GM21619 (cell line): ENCODE measurements at regions not wholly inside any gene's neighbourhood (a gene's known extent, or its start where the extent isn't known, plus 50 kb on each side); places are given as distances from the start of the nearest gene placed in this dataset.
"Not testable (repeated sequence)": the region's sequence is repeated elsewhere in the genome, so short reads cannot be mapped to it uniquely, and the experiment has no call there.

Experiments
- ATAC-seq: cut with Tn5 transposase; IDR thresholded peaks from one replicate; pipeline ENCODE4 v1.9.1; 2021; ENCODE audit not compliant: unreplicated experiment

DNA sequence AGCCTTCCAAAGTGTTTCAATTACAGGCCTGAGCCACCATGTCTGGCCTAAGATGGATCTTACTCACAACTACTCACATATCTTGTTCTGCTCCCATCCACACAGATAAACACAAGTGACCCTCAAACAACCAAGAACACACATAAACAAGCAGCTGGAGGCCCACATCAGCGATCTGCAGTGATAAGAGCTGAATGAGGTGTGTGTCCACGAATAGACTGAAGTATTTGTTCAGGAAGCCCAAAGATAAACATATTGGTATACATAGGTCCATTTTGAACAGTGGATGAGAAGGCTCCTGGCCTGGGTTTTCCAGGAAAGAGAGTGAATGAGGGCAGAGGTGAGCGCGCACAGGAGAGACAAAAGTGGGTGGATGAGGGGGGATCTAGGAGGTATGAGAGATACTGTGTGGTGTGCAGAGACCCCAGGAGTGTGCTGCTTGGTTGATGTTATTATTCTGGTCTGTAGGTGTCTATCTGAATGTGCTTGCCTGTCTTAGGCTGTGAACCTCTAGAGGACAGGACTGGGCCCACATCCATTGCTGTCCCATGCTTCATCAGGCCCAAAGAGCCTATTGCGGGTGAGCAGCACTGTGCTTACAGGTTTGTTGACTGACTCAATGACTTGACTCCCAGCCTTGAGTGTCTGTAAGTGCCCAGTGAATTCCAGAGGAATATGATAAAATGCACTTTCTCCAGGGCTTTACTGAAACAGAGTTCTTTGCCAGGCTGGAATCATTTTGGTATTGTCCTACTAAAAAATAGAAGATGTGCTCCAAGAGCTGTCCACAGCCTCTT, 79.9 kb upstream of the ATP1A1 start:
- no peak for ATAC-seq

DNA sequence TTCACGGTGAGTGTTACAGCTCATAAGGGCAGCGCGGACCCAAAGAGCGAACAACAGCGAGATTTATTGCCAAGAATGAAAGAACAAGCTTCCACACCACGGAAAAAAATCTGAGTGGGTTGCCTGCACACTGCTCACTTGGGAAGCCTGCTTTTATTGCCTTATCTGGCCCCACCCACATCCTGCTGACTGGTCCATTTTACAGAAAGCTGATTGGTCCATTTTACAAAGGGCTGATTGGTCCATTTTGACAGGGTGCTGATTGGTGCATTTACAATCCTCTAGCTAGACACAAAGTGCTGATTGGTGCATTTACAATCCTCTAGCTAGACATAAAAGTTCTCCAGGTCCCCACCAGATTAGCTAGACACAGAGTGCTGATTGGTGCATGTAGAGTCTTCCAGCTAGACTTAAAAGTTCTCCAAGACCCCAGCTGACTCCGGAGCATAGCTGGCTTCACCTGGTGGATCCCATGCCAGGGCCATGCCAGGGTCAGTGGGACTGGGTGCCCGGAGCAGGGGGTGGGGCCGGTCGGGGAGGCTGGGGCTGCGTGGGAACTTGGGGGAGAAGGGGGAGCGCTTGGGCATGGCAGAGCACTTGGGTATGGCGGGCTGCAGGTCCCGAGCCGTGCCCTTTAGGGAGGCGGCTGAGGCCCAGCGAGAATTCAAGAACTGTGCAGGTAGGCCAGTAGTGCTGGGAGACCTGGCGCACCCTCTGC, 75.4 kb upstream of the ATP1A1 start:
- no peak for ATAC-seq

DNA sequence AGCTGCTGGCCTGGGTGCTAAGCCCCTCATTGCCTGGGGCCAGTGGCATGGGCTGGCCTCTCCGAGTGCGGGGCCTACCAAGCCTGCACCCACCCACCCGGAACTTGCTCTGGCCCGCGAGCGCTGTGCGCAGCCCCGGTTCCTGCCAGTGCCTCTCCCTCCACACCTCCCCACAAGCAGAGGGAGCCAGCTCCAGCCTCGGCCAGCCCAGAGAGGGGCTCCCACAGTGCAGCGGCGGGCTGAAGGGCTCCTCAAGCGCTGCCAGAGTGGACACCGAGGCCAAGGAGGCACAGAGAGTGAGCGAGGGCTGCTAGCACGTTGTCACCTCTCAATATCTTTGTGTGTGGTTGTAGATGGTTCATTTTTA, 74.8 kb upstream of the ATP1A1 start:
- not testable (repeated sequence) for ATAC-seq

DNA sequence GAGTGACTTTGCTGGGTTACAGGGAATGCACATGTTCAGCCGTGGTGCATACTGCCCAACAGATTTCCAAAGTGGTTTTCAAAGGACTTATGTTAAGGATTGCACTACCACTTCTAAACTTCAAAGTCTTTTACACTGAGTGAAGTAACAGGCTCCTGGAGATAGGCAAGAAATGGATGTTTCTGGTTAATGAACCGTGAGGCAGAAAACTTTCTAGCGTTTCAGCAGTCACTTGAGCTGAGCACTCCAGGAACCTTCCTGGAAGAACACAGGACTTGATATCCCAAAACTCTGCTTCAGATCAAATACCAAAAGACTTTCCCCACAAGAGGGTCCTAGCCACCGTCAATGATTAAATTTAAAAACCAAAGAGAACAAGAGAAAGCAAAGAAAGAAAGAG, 74.3 kb upstream of the ATP1A1 start:
- no peak for ATAC-seq

DNA sequence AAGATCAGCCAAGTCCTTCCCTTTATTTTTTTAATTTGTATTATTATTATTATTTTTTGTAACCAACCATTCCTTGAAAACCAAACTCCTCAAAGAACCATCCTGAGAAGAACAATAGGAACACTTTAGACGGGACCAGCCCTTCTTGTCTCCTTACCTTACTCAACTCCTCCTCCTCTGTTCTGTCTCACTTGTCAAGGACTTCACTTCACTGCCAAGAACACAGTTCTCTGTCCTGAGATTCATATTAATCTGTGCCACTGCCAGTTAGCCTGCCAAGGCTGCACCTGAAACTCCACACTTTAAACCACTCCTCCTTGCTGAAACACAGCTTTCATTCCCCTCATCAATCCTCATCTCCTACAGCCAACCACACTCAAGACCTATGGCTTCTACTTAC, 73.8 kb upstream of the ATP1A1 start:
- no peak for ATAC-seq

DNA sequence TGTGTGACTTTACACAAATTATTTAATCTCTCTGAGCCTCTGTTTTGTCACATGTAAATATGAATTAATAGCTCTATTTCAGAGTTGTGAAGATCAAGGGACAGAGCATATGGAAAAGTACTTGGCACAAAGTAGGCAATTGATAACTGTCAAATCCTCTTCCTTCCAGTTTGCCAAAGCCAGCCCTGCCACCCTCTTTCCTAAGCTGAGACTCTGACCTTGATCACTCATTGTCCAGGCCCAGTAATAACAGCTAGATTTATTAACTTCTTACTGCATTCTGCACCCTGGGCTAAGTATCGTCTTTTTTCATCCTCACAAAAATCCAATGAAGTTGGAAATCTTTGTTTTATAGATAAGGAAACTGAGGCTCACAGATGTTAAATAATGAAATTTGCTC, 70.8 kb upstream of the ATP1A1 start:
- no peak for ATAC-seq

DNA sequence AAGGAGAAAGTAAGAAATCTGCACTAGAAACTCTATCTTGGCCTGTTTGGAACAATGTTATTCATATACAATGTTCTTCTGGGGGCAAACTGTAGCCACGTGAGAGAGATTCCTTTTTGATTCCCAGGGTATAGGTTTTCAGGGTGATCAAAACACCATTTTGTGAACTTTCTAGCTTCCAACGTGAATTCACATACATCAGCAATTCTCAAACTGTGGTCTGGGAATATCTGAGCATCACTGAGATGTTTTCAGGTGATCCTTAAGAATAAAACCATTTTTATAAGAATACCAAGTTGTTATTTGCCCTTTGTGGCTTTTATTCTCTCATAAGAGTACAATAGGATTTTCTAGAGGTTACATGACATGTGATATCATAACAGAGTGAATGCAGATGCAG, 66.9 kb upstream of the ATP1A1 start:
- no peak for ATAC-seq

DNA sequence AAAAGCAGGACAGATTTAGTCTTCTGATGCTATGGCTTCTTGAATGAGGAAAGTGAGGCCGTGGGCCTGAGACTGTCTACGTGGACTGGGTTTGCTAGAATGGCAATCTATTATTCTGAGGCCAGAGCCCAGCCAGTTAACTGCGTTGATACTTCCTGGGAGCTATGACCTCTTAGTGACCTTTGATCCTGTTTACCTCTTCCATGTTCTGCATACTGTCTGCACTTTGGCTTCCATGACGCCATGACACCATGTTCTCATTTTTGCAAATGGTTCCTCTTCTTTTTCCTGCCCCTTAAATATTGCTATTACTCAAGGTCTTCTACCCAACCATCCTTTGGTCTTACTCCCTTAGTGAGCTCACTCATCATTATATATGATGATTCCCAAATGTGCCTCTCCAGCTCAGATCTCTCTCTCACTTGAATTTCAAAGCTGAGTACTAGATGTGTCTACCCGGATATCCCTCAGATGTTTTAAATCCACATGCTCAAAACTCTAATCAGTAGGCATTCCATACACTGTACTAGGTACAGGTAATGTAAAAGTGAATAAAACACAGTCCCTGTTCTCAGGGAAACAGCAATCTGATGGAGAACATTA, 66.1 kb upstream of the ATP1A1 start:
- ATAC-seq: no peak

DNA sequence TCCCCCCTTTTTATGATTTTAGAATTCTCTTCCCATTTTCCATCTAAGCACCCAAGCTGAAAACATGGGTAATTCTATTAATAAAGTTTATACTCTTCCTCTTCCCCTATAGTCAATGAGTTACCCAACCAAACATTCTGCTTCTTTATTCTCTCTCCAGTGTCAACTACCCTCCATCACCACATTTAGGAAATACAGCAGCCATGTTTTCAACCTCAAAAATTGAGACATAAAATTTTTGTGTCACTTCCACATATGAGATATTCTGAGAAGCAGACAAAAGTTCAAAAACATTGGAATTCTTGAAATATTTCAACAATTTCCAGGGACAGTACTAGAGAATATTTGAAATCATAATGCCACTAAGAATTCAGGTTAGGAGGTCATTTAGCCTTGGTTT, 64.8 kb upstream of the ATP1A1 start:
- ATAC-seq: no peak

DNA sequence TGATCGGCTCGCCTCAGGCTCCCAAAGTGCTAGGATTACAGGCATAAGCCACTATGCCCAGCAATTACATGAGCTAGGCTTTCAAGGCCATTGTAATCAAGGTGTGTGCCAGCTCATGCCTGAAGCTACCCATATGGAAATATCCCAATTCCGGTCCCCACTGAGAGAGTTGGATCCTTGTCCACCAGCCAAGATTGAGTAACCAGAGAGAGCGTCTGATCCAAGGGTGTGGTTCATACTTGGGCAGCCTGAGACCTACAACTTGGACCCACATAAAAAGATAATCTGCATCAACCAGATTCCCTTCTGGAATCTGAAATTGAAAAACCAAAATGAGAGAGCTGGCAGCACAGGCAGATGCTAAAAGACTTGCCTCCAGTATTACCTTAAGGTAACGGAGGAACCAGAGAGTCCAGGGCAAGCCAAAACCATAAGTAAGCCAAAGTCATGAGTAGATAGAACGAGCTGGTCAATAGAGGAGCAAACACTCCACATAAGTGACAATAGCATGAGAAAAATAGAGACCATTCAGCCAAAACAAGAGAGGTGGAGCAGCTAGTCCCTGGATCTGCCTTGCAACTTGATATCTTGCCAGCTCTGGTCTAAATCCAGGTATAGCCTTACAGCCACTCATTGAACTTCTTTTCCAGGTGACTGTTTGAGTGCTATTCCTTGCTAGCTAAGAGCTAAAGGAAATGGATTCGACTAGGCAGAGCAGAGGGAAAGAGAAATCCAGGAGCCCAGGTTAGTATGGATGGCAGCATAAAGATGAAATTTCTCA, 63.8 kb upstream of the ATP1A1 start:
- no peak for ATAC-seq

DNA sequence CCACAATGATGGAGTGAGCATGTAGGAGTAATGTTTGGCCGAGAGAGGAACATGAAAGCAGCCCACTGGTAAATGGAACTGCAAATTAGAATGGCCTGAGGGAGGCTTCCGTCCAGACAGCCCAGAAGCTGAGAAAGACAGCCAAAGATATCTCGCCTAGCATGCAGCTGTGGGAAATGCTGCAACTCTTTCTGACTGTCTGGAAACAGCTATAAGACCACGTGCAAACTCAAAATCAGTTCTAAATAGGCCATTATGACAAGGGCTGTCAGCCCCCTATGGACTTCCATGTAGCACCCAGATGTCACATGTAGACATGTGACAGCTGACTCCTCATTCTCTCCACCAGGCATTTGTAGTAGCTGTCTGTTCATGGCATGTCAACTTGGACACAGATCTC, 62.9 kb upstream of the ATP1A1 start:
- ATAC-seq: no peak

DNA sequence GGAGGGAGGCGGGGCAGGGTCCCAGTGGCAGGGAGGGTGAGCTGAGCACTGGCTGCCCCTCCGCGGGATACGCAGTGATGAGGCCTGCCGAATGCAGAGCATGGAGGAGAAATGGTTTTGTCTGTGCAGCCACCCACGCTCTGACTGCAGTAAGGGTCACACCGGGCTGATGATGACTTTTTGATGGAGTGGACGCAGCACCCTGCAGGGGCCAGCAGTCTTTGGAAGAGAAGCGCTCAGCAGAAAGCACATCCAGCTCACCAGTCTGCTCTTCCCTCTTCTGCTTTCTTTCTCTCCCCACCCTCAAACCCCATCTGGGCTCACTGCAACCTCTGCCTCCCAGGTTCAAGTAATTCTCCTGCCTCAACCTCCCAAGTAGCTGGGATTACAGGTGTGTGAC, 61.9 kb upstream of the ATP1A1 start:
- no peak for ATAC-seq

DNA sequence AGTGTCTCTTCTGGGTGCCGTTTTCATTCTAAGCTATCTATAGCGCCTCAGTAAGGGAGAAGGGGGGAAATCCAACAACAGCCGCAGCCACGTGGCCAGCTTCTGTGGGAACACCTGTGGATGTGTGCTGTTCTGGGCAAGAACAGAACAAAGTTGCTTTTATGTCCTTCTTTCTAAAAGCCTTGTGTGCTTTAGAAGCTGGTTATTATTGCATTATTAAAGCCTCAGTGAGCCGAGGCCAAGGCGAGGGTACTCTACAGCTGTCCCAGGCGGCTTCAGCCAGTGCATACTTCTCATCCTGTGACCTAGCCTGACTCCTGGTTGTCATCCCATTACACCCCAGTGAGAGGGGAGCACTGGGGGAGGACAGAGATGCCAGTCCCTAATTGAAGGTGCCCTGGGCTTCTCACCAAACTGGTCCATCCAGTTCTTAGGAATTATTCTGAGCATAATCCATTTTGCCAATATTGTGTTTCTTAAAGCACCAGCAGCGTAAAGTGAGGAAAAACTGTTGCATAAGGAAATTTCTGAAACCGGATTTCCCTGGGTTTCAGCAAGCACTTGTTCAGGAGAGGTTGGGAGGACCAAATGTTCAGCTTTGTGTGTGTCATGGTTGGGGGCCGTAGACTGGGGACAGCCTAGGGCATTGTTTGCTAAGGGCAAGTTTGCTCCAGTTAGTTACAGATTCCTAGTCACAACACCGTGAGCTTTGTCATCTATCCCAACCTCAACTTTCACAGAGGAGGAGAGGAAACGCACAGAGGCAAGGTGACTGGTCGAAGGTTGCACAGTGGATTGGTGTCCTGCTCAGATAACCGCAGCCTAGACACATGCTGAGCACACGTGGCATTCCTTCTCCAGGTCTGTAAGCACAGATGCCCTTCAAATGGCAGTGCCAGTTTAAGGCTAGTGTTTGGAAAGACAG, 61.0 kb upstream of the ATP1A1 start:
- ATAC-seq: no peak

DNA sequence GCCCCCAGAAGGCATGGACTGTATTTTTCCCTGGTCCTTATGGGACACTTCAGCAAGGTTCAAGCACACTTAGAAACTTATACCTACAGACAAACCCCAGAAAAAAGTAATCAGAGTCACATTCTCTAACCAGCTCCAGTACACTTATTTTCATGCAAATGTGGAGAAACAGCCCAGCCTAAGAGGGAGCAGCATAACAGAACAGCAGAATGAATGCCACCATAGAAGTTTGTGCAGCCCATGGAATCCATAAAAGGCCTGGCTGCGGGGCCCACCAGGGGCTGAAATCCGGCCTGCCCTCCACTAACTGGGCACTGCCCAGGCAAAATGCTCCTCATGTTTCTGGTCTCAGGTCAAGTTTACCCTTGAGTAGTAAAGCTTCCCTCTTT, 60.4 kb upstream of the ATP1A1 start:
- ATAC-seq: no peak

DNA sequence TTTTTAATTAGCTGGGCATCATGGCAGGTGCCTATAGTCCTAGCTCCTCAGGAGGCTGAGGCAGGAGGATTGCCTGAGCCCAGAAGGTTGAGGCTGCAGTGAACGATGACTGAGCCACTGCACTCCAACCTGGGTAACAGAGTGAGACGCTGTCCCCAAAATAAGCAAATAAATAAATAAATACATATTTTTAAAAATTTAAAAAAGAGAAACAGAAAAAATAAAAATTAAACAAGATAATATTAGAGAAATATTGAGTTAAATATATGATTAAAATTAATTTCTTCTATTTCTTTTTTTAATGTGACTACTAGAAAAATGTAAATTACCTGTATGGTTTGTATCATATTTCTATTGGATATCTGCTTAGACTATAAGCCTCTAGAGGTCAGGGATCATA, 59.3 kb upstream of the ATP1A1 start:
- no peak for ATAC-seq

DNA sequence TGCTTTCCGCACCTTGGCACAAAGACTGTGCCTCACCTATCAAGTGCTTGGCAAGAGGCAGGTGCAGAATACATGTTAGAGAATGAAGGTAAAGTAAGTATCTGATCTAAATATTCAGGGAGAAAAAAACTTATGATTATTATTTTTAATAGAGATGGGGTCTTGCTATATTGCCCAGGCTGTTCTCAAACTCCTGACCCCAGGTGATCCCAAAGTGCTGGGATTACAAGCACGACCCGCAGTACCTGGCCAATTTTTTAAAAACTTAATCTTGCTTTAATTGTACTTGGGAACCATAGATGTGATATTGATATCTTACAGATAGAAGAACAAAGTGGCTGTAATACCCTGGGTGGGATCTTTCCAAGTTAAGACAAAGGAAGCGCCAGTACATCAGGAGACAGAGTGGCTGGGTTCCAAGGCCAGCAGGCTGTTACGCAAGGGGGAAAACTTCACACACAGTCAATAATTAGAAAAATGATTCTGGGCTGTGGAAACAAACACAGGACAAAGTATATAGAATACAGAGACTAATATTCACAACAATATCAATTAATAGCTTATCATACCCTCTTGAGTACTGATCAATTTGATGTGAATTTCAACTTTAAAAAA, 58.6 kb upstream of the ATP1A1 start:
- no peak for ATAC-seq

DNA sequence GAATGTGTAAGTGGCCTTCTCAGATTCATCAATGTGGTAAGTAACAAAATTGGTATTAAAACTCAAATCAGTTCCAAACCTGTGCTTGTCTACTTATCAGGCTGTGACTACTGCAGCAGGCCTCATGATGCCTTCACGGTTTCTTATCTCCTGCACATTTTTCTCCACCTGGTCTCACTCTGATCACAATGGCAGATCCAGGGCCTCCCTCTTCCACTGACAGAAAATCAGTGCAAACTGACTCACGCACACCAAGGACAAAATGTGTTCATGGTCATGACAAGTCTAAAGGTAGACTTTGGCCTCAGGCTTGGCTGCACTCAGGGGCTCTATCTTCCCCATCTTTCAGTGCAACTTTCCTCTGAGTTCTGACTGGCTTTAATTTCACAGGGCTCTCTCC, 56.7 kb upstream of the ATP1A1 start:
- ATAC-seq: no peak

DNA sequence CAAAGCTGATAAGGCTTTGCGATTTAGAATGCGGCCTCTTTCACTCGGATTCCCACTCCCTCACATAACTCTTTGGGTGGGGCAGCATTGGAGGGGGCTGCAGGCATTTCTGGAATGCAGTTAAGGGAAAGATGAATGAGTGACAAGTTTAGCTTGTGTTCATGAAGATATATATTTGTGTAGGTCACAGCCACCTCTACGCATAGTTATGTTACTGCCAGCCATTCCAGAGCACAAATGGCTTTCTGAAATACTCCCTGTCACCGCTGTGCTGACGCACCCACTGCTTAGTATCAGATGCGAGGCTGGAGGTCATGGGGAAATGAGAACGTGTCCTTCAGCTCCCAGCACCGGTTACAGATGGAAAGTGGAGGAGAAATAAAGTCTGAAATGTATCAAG, 54.1 kb upstream of the ATP1A1 start:
- ATAC-seq: no peak

DNA sequence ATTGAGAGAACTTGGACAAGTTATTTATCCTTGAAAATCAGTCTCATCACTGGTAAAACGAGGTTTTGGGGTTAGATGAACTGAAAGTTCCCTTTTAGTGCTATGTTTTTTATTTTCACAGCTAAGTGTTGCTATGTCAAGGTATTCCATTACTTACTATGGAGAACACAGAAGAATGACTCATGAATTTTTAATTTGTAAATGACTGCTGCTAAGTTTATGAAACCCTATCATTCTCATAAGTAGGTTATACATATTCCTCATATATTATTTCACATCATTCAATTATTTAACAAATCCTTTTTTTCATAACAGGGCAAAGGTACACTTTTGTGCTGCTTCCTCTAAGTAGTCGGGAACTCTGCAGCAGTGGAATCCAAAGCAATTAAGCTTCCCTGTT, 52.2 kb upstream of the ATP1A1 start:
- ATAC-seq: no peak

DNA sequence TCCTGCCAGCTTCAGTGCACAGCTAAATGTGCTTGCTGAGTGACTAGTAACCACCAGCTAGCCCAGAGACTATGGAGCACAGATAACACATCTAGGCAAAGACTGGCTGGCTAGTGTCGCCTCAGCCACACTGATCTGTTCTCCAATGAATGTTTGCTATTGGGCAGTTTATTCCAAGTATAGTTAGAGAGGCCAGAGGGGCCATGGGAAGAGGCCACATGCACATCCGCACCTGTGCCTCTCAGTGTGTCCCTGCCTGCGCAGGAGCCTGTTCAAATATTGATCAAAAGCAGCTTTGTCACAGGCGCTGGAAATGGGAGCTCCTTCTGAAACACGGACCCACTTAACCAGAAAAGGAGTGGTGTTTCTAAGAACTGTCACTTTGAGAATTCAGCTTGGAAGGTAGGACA, 51.3 kb upstream of the ATP1A1 start:
- ATAC-seq: no peak
